ENCODE measurements at regions not wholly inside any gene's neighbourhood (a gene's known extent, or its start where the extent isn't known, plus 50 kb on each side); places are given as distances from the start of the nearest gene placed in this dataset.
"Not testable (repeated sequence)": the region's sequence is repeated elsewhere in the genome, so short reads cannot be mapped to it uniquely, and the experiment has no call there.

GRCh38 chr5:24163091-24163490 lies 481.7 kb downstream of the CDH10 start:
- H3K4me1 Mint-ChIP-seq = no peaks in the 10 kb centered on the region
- Histone ChIP-seq H3K4me3 (ENCODE audit: low read length) (no peak overlapping the region), H3K27me3 (ENCODE audit: insufficient read depth, low read length, poor library complexity, severe bottlenecking) (no peaks in the 10 kb centered on the region), H3K27ac (ENCODE audit: low read depth, low read length) (no peak overlapping the region), H3K4me1 (ENCODE audit: insufficient read depth, low read length) (no peaks in the 10 kb centered on the region), H3K9me3 (ENCODE audit: low read length) (no peaks in the 10 kb centered on the region), H3K36me3 (ENCODE audit: insufficient read depth, low read length) (no peaks in the 10 kb centered on the region)
- no peak overlapping the region for H3K4me3 Mint-ChIP-seq
- no peak for DNase-seq
- peaks cover 3 to 50% (median 17%) of the 10 kb centered on the region in 5 donors for H3K9me3 Mint-ChIP-seq
- H3K36me3 Mint-ChIP-seq = no peaks in the 10 kb centered on the region
- H3K27me3 Mint-ChIP-seq = no peaks in the 10 kb centered on the region
- no peak overlapping the region for H3K27ac Mint-ChIP-seq
- ChIA-PET POLR2A (no interaction called here), CTCF (no interaction called here)

GRCh38 chr5:24167806-24168205 lies 477.0 kb downstream of the CDH10 start:
- H3K27ac Mint-ChIP-seq = no peak overlapping the region
- H3K4me3 ChIP-seq (ENCODE audit: low read length) = no peak overlapping the region

DNA sequence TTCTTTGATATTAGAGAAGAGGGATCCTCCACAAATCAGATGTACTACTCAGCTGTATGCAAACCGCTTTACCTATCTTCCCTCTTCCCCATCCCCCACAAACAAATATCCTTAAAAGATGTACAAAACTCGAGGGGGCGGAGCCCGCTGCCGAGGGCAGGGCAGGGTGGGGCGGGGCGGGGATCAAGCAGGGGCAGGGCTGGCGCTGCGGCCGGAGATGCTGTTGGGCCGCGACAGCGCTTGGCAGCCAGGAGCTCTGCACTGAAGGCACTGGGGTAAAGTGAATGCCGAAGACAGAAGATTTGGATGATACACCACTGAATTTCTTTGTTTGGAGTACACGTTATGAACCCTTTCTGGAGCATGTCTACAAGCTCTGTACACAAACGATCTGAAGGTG lies 474.8 kb downstream of the CDH10 start:
- Mint-ChIP-seq H3K36me3 (no peaks in the 10 kb centered on the region), H3K4me3 (no peak overlapping the region), H3K27ac (no peak overlapping the region), H3K9me3 (peaks cover 14 to 38% (median 19%) of the 10 kb centered on the region in 5 donors), H3K4me1 (no peaks in the 10 kb centered on the region), H3K27me3 (no peaks in the 10 kb centered on the region)
- CTCF ChIA-PET = no interaction called here
- Histone ChIP-seq H3K4me1 (ENCODE audit: insufficient read depth, low read length) (no peaks in the 10 kb centered on the region), H3K27me3 (ENCODE audit: insufficient read depth, low read length, poor library complexity, severe bottlenecking) (no peaks in the 10 kb centered on the region), H3K9me3 (ENCODE audit: low read length) (no peaks in the 10 kb centered on the region), H3K27ac (ENCODE audit: low read depth, low read length) (no peak overlapping the region), H3K4me3 (ENCODE audit: low read length) (no peak overlapping the region), H3K36me3 (ENCODE audit: insufficient read depth, low read length) (no peaks in the 10 kb centered on the region)
- POLR2A ChIA-PET = no interaction called here
- no peak for DNase-seq

More at GRCh38 chr5:24167806-24168205, 477.0 kb downstream of the CDH10 start:
- Histone ChIP-seq H3K9me3 (ENCODE audit: low read length) (no peaks in the 10 kb centered on the region), H3K27me3 (ENCODE audit: insufficient read depth, low read length, poor library complexity, severe bottlenecking) (no peaks in the 10 kb centered on the region), H3K27ac (ENCODE audit: low read depth, low read length) (no peak overlapping the region), H3K4me1 (ENCODE audit: insufficient read depth, low read length) (no peaks in the 10 kb centered on the region), H3K36me3 (ENCODE audit: insufficient read depth, low read length) (no peaks in the 10 kb centered on the region)
- no peak overlapping the region for H3K4me3 Mint-ChIP-seq
- H3K36me3 Mint-ChIP-seq = no peaks in the 10 kb centered on the region
- ChIA-PET POLR2A (no interaction called here), CTCF (no interaction called here)
- no peak for DNase-seq
- H3K27me3 Mint-ChIP-seq = no peaks in the 10 kb centered on the region
- peaks cover 15 to 41% (median 21%) of the 10 kb centered on the region in 5 donors for H3K9me3 Mint-ChIP-seq
- no peaks in the 10 kb centered on the region for H3K4me1 Mint-ChIP-seq

DNA sequence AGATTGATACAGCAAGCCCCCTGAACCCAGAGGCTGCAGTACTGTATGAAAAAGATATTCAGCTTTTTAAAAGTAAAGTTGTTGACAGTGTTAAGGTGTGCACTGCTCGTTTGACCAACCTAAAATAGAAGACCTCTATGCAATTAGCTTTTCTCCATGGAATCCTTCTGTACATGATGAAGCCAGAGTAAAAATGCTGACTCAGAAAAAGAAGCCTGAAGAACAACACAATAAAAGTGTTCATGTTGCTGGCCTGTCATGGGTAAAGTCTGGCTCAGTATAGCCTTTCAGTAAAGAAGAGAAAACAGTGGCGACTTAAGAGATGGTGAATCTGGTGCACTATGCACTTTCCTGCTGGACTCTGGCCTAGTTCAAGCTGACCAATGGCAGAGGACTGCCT lies 473.8 kb downstream of the CDH10 start:
- H3K36me3 Mint-ChIP-seq; CTCF ChIA-PET; H3K4me1 ChIP-seq (ENCODE audit: insufficient read depth, low read length); H3K4me1 Mint-ChIP-seq; H3K36me3 ChIP-seq (ENCODE audit: insufficient read depth, low read length); POLR2A ChIA-PET; H3K27ac Mint-ChIP-seq; H3K27me3 Mint-ChIP-seq; DNase-seq; H3K4me3 Mint-ChIP-seq; H3K27ac ChIP-seq (ENCODE audit: low read depth, low read length); H3K9me3 ChIP-seq (ENCODE audit: low read length); H3K27me3 ChIP-seq (ENCODE audit: insufficient read depth, low read length, poor library complexity, severe bottlenecking); H3K4me3 ChIP-seq (ENCODE audit: low read length): not testable (repeated sequence)
- peaks cover 10 to 32% (median 19%) of the 10 kb centered on the region in 5 donors for H3K9me3 Mint-ChIP-seq

DNA sequence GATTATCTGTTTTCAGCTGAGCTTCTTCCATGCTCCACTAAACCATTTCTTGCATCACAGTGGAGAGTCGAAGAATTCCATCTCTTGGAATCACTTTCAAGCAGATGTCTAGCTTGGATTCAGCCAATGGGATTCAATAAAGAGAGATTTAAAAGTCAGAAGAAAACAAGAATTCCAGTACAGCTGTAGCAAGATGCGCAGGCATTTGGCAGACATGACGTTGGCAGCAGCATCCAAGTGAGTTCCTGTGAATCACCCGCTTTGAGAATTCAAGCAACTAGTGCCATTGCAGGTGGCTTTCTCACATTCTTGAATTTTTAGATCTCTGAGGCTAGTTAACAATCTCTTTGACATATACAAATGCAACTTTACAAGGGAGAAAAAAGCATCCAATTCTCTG lies 467.0 kb downstream of the CDH10 start:
- Mint-ChIP-seq H3K27ac (no peak overlapping the region), H3K4me1 (no peaks in the 10 kb centered on the region), H3K4me3 (no peak overlapping the region), H3K36me3 (no peaks in the 10 kb centered on the region), H3K9me3 (peaks cover 5 to 38% (median 6%) of the 10 kb centered on the region in 5 donors), H3K27me3 (no peaks in the 10 kb centered on the region)
- no peak overlapping the region for H3K27ac ChIP-seq (ENCODE audit: low read depth, low read length)
- DNase-seq = no peak
- no peaks in the 10 kb centered on the region for H3K27me3 ChIP-seq (ENCODE audit: insufficient read depth, low read length, poor library complexity, severe bottlenecking)
- H3K4me1 ChIP-seq (ENCODE audit: insufficient read depth, low read length) = no peaks in the 10 kb centered on the region
- H3K4me3 ChIP-seq (ENCODE audit: low read length) = no peak overlapping the region
- no peaks in the 10 kb centered on the region for H3K36me3 ChIP-seq (ENCODE audit: insufficient read depth, low read length)
- no peaks in the 10 kb centered on the region for H3K9me3 ChIP-seq (ENCODE audit: low read length)
- CTCF ChIA-PET = no interaction called here
- POLR2A ChIA-PET = no interaction called here

- Histone ChIP-seq H3K27me3 (ENCODE audit: insufficient read depth, low read length, poor library complexity, severe bottlenecking) (no peaks in the 10 kb centered on the region), H3K36me3 (ENCODE audit: insufficient read depth, low read length) (no peaks in the 10 kb centered on the region), H3K9me3 (ENCODE audit: low read length) (no peaks in the 10 kb centered on the region), H3K27ac (ENCODE audit: low read depth, low read length) (no peak overlapping the region), H3K4me3 (ENCODE audit: low read length) (no peak overlapping the region), H3K4me1 (ENCODE audit: insufficient read depth, low read length) (no peaks in the 10 kb centered on the region)
- POLR2A ChIA-PET = no interaction called here
- no peak for DNase-seq
- Mint-ChIP-seq H3K36me3 (no peaks in the 10 kb centered on the region), H3K4me1 (no peaks in the 10 kb centered on the region), H3K27me3 (no peaks in the 10 kb centered on the region), H3K27ac (no peak overlapping the region), H3K4me3 (no peak overlapping the region), H3K9me3 (peaks cover 6 to 25% (median 11%) of the 10 kb centered on the region in 5 donors)
- CTCF ChIA-PET = no interaction called here
Observed at GRCh38 chr5:24183981-24184380, 460.8 kb downstream of the CDH10 start.

DNA sequence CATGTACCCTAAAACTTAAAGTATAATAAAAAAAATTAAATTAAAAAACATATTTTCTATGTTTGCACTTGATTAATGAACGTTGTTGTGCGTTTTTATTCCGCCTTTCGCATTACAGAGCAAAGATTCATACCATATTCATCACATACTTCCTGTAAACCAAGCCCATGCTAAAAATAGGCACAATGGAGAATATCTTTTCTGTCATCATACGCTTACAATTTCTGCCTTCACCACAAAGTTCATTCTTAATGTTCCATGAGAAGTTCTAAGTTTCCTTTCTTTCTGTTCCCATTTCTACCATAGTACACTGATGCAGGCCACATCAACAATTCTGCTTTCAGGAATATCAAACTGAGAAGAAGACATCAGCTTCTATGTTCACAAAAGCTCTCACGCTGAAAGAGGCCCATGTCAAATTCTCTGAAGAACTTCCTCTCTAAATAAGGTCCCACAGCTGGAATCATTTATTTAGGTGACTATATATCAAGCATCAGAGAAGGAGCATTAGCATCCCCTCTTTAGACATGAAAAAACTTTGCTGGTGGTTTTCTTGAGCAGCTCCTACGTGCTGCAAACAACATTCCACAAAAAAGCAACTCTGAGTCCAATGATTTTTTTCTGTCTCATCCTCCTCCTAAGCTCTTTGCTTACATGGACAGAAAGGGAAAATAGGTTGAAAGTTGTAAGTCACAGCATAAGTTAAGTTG lies 456.4 kb downstream of the CDH10 start:
- Histone ChIP-seq H3K27ac (ENCODE audit: low read depth, low read length) (no peak overlapping the region), H3K36me3 (ENCODE audit: insufficient read depth, low read length) (no peaks in the 10 kb centered on the region), H3K9me3 (ENCODE audit: low read length) (no peaks in the 10 kb centered on the region), H3K4me3 (ENCODE audit: low read length) (no peak overlapping the region), H3K4me1 (ENCODE audit: insufficient read depth, low read length) (no peaks in the 10 kb centered on the region), H3K27me3 (ENCODE audit: insufficient read depth, low read length, poor library complexity, severe bottlenecking) (no peaks in the 10 kb centered on the region)
- H3K9me3 Mint-ChIP-seq = peaks cover 1 to 14% (median 6%) of the 10 kb centered on the region in 5 donors
- H3K27me3 Mint-ChIP-seq = no peaks in the 10 kb centered on the region
- CTCF ChIA-PET = no interaction called here
- DNase-seq = no peak
- H3K27ac Mint-ChIP-seq = no peak overlapping the region
- no peak overlapping the region for H3K4me3 Mint-ChIP-seq
- no peaks in the 10 kb centered on the region for H3K4me1 Mint-ChIP-seq
- POLR2A ChIA-PET = no interaction called here
- H3K36me3 Mint-ChIP-seq = no peaks in the 10 kb centered on the region

- Mint-ChIP-seq H3K4me3 (no peak overlapping the region), H3K27me3 (no peaks in the 10 kb centered on the region), H3K9me3 (peaks cover 5 to 36% (median 13%) of the 10 kb centered on the region in 5 donors), H3K27ac (no peak overlapping the region), H3K4me1 (no peaks in the 10 kb centered on the region), H3K36me3 (no peaks in the 10 kb centered on the region)
- Histone ChIP-seq H3K4me3 (ENCODE audit: low read length) (no peak overlapping the region), H3K27ac (ENCODE audit: low read depth, low read length) (no peak overlapping the region), H3K9me3 (ENCODE audit: low read length) (no peaks in the 10 kb centered on the region), H3K27me3 (ENCODE audit: insufficient read depth, low read length, poor library complexity, severe bottlenecking) (no peaks in the 10 kb centered on the region), H3K4me1 (ENCODE audit: insufficient read depth, low read length) (no peaks in the 10 kb centered on the region), H3K36me3 (ENCODE audit: insufficient read depth, low read length) (no peaks in the 10 kb centered on the region)
- no peak for DNase-seq
- ChIA-PET CTCF (no interaction called here), POLR2A (no interaction called here)
Observed at GRCh38 chr5:24196789-24197188, 448.0 kb downstream of the CDH10 start.

DNA sequence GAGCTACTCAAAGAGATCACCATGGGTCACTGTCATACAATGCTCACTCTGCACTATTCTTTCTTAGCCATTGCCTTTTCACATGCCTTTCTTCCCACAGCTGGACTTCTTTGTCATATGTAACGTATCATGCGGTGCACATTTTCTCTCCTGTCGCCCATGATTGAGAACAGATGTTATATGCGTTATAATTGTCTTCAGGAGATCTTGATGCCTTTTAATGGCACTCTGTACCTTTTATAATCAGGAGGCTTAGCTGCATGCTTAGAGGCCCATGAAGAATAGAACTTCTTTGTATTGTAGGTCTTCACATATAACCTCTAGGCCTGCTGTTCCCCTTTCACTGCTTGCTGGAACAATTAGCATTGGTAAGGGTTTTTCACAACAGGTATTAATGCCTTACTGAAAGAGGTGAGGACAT lies 436.1 kb downstream of the CDH10 start:
- CTCF ChIA-PET = no interaction called here
- H3K36me3 Mint-ChIP-seq = no peaks in the 10 kb centered on the region
- POLR2A ChIA-PET = no interaction called here

More for the DNA sequence above, 436.1 kb downstream of the CDH10 start:
- no peaks in the 10 kb centered on the region for H3K4me1 ChIP-seq (ENCODE audit: insufficient read depth, low read length)
- no peak overlapping the region for H3K4me3 ChIP-seq (ENCODE audit: low read length)
- no peaks in the 10 kb centered on the region for H3K27me3 ChIP-seq (ENCODE audit: insufficient read depth, low read length, poor library complexity, severe bottlenecking)
- no peak for DNase-seq
- H3K36me3 ChIP-seq (ENCODE audit: insufficient read depth, low read length) = no peaks in the 10 kb centered on the region
- H3K4me3 Mint-ChIP-seq = no peak overlapping the region
- H3K9me3 ChIP-seq (ENCODE audit: low read length) = no peaks in the 10 kb centered on the region
- no peak overlapping the region for H3K27ac Mint-ChIP-seq
- no peaks in the 10 kb centered on the region for H3K27me3 Mint-ChIP-seq
- H3K9me3 Mint-ChIP-seq = peaks cover 9 to 39% (median 14%) of the 10 kb centered on the region in 5 donors
- no peak overlapping the region for H3K27ac ChIP-seq (ENCODE audit: low read depth, low read length)
- H3K4me1 Mint-ChIP-seq = no peaks in the 10 kb centered on the region

All from CD8-positive, alpha-beta memory T cell (primary cell).